ENCODE measurements at regions not wholly inside any gene's neighbourhood (a gene's known extent, or its start where the extent isn't known, plus 50 kb on each side); places are given as distances from the start of the nearest gene placed in this dataset.

- DNase-seq, result no peak
- no peaks in the 10 kb centered on the region for H4K20me1 ChIP-seq (ENCODE audit: insufficient read depth, low read length)
- H3K4me3 ChIP-seq (ENCODE audit: low read length), result no peak overlapping the region
- no peak for TF ChIP-seq CTCF (IDR thresholded peaks at IDR 0.05; ENCODE audit: low read length)
- H3K27ac ChIP-seq (ENCODE audit: low read length), result no peak overlapping the region
- no peak overlapping the region for H2AFZ ChIP-seq (ENCODE audit: low read length)
- no peaks in the 10 kb centered on the region for H3K36me3 ChIP-seq (replicated peaks; ENCODE audit: insufficient read depth, low read length)
- no peaks in the 10 kb centered on the region for H3K27me3 ChIP-seq (replicated peaks; ENCODE audit: insufficient read depth, low read length)
- H3F3A ChIP-seq (ENCODE audit: insufficient read depth, low read length), result no peaks in the 10 kb centered on the region
- no peaks in the 10 kb centered on the region for H3K79me2 ChIP-seq (ENCODE audit: low read length)
- no peaks in the 10 kb centered on the region for H3K9me3 ChIP-seq (replicated peaks; ENCODE audit: insufficient read depth, low read length)
- H3K4me1 ChIP-seq (ENCODE audit: low read length), result no peaks in the 10 kb centered on the region
- H3K9me2 ChIP-seq (replicated peaks; ENCODE audit: insufficient read depth, low read length), result no peaks in the 10 kb centered on the region
- H3K9ac ChIP-seq (ENCODE audit: low read length), result no peak overlapping the region
- H3K4me2 ChIP-seq (ENCODE audit: low read depth, low read length), result no peak overlapping the region
Observed at GRCh38 chr2:234411793-234412192, 85.1 kb downstream of the ARL4C start.

GRCh38 chr2:234410526-234410925 lies 86.4 kb downstream of the ARL4C start:
- Histone ChIP-seq H3K9me2 (replicated peaks; ENCODE audit: insufficient read depth, low read length) (no peaks in the 10 kb centered on the region), H3K4me3 (ENCODE audit: low read length) (no peak overlapping the region), H3K79me2 (ENCODE audit: low read length) (no peaks in the 10 kb centered on the region), H3K36me3 (replicated peaks; ENCODE audit: insufficient read depth, low read length) (no peaks in the 10 kb centered on the region), H3K27ac (ENCODE audit: low read length) (no peak overlapping the region), H3K4me1 (ENCODE audit: low read length) (no peaks in the 10 kb centered on the region), H3K9me3 (replicated peaks; ENCODE audit: insufficient read depth, low read length) (no peaks in the 10 kb centered on the region), H4K20me1 (ENCODE audit: insufficient read depth, low read length) (no peaks in the 10 kb centered on the region), H2AFZ (ENCODE audit: low read length) (no peak overlapping the region), H3K9ac (ENCODE audit: low read length) (no peak overlapping the region), H3K4me2 (ENCODE audit: low read depth, low read length) (no peak overlapping the region), H3F3A (ENCODE audit: insufficient read depth, low read length) (no peaks in the 10 kb centered on the region), H3K27me3 (replicated peaks; ENCODE audit: insufficient read depth, low read length) (no peaks in the 10 kb centered on the region)
- no peak for DNase-seq
- TF ChIP-seq CTCF (IDR thresholded peaks at IDR 0.05; ENCODE audit: low read length), result no peak
- no peak for TF ChIP-seq EZH2 (optimal IDR thresholded peaks at IDR 0.05; ENCODE audit: low read depth, low read length)

- Histone ChIP-seq H3K36me3 (replicated peaks; ENCODE audit: insufficient read depth, low read length) (no peaks in the 10 kb centered on the region), H3K27ac (ENCODE audit: low read length) (no peak overlapping the region), H3K9me2 (replicated peaks; ENCODE audit: insufficient read depth, low read length) (no peaks in the 10 kb centered on the region), H3K4me3 (ENCODE audit: low read length) (no peak overlapping the region), H4K20me1 (ENCODE audit: insufficient read depth, low read length) (no peaks in the 10 kb centered on the region), H3F3A (ENCODE audit: insufficient read depth, low read length) (no peaks in the 10 kb centered on the region), H2AFZ (ENCODE audit: low read length) (no peak overlapping the region), H3K79me2 (ENCODE audit: low read length) (no peaks in the 10 kb centered on the region), H3K9ac (ENCODE audit: low read length) (no peak overlapping the region), H3K4me2 (ENCODE audit: low read depth, low read length) (no peak overlapping the region), H3K4me1 (ENCODE audit: low read length) (no peaks in the 10 kb centered on the region), H3K27me3 (replicated peaks; ENCODE audit: insufficient read depth, low read length) (no peaks in the 10 kb centered on the region), H3K9me3 (replicated peaks; ENCODE audit: insufficient read depth, low read length) (no peaks in the 10 kb centered on the region)
- no peak for DNase-seq
- TF ChIP-seq CTCF (IDR thresholded peaks at IDR 0.05; ENCODE audit: low read length), result no peak
- TF ChIP-seq EZH2 (optimal IDR thresholded peaks at IDR 0.05; ENCODE audit: low read depth, low read length), result no peak
- no peak for TF ChIP-seq EZH2phosphoT487 (IDR thresholded peaks at IDR 0.05; ENCODE audit: low read length)
Observed at GRCh38 chr2:234409590-234409989, 87.3 kb downstream of the ARL4C start.

- Histone ChIP-seq H3K27ac (ENCODE audit: low read length) (no peak overlapping the region), H3K9ac (ENCODE audit: low read length) (no peak overlapping the region), H3K9me2 (replicated peaks; ENCODE audit: insufficient read depth, low read length) (no peaks in the 10 kb centered on the region), H3K9me3 (replicated peaks; ENCODE audit: insufficient read depth, low read length) (no peaks in the 10 kb centered on the region), H3F3A (ENCODE audit: insufficient read depth, low read length) (no peaks in the 10 kb centered on the region), H4K20me1 (ENCODE audit: insufficient read depth, low read length) (no peaks in the 10 kb centered on the region), H3K4me3 (ENCODE audit: low read length) (no peak overlapping the region), H3K27me3 (replicated peaks; ENCODE audit: insufficient read depth, low read length) (no peaks in the 10 kb centered on the region), H3K36me3 (replicated peaks; ENCODE audit: insufficient read depth, low read length) (no peaks in the 10 kb centered on the region), H3K79me2 (ENCODE audit: low read length) (no peaks in the 10 kb centered on the region), H3K4me1 (ENCODE audit: low read length) (no peaks in the 10 kb centered on the region), H3K4me2 (ENCODE audit: low read depth, low read length) (no peak overlapping the region), H2AFZ (ENCODE audit: low read length) (no peak overlapping the region)
- TF ChIP-seq EZH2phosphoT487 (IDR thresholded peaks at IDR 0.05; ENCODE audit: low read length), result no peak
- TF ChIP-seq EZH2 (optimal IDR thresholded peaks at IDR 0.05; ENCODE audit: low read depth, low read length), result no peak
- TF ChIP-seq CTCF (IDR thresholded peaks at IDR 0.05; ENCODE audit: low read length), result no peak
- no peak for DNase-seq
Observed at GRCh38 chr2:234406085-234406484, 90.8 kb downstream of the ARL4C start.
